ENCODE measurements at regions not wholly inside any gene's neighbourhood (a gene's known extent, or its start where the extent isn't known, plus 50 kb on each side); places are given as distances from the start of the nearest gene placed in this dataset.

DNA sequence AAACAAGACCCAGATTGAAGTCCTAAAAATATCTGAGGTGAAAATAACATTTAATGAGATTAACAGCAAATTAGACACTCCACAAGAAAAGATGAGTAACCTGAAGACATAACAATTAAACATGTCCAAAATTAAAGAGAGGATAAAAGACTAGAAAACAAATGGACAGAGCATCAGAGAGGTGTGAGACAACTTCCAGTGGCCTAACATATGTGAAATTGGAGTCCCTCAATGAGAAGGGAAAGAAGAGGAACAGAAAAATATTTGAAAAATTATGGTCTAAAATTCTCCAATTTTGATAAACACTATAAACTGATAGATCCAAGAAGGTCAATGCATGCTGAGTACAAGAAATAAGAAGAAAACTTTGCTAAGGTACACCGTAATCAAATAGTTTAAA, 151.9 kb downstream of the KITLG start:
- no peak for DNase-seq
- Histone ChIP-seq H3K9me3 (no peaks in the 10 kb centered on the region), H3K36me3 (no peaks in the 10 kb centered on the region), H3K4me1 (peaks cover 0 to 16% (median 0%) of the 10 kb centered on the region in 3 donors), H3K27me3 (no peaks in the 10 kb centered on the region), H3K27ac (no peak overlapping the region), H3K4me3 (no peak overlapping the region)
- intact Hi-C loops (cut with DNase I), result no loop called here
- TF ChIP-seq POLR2A (IDR thresholded peaks at IDR 0.05), result no peak
- TF ChIP-seq, protein P1, sequence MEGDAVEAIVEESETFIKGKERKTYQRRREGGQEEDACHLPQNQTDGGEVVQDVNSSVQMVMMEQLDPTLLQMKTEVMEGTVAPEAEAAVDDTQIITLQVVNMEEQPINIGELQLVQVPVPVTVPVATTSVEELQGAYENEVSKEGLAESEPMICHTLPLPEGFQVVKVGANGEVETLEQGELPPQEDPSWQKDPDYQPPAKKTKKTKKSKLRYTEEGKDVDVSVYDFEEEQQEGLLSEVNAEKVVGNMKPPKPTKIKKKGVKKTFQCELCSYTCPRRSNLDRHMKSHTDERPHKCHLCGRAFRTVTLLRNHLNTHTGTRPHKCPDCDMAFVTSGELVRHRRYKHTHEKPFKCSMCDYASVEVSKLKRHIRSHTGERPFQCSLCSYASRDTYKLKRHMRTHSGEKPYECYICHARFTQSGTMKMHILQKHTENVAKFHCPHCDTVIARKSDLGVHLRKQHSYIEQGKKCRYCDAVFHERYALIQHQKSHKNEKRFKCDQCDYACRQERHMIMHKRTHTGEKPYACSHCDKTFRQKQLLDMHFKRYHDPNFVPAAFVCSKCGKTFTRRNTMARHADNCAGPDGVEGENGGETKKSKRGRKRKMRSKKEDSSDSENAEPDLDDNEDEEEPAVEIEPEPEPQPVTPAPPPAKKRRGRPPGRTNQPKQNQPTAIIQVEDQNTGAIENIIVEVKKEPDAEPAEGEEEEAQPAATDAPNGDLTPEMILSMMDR (IDR thresholded peaks at IDR 0.05), result no peak
- WGBS, 2 donors, result 92 to 100% methylated on average over 1 of the region's 1 CpG

DNA sequence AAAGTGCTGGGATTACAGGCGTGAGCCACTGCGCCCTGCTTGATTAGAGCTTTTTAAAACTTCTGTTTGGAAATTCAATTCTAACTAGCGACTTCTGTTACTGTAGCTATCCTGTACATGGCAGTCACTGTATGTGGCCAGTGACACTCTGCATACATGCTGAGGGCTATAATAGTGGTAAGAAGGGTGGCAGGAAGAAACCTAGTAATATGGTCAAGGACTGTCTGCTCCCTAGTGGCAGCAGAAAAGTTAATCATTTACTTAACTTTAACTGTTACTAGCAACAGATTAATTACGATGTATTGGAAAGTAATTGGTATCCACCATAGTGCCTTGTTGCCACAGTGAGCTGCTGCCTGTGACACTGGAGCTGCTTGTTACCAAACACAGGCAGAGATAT, 149.0 kb downstream of the KITLG start:
- peaks cover 0 to 22% (median 0%) of the 10 kb centered on the region in 3 donors for H3K4me1 ChIP-seq
- H3K9me3 ChIP-seq, result no peaks in the 10 kb centered on the region
- no peak for TF ChIP-seq POLR2A (IDR thresholded peaks at IDR 0.05)
- TF ChIP-seq, protein P1 (IDR thresholded peaks at IDR 0.05), result no peak
- no peak overlapping the region for H3K27ac ChIP-seq
- intact Hi-C loops (cut with DNase I), result no loop called here
- 88 to 97% methylated on average over 1 to 4 of the region's 4 CpGs for WGBS, 2 donors
- no peak overlapping the region for H3K4me3 ChIP-seq
- no peaks in the 10 kb centered on the region for H3K27me3 ChIP-seq
- H3K36me3 ChIP-seq, result no peaks in the 10 kb centered on the region
- no peak for DNase-seq

DNA sequence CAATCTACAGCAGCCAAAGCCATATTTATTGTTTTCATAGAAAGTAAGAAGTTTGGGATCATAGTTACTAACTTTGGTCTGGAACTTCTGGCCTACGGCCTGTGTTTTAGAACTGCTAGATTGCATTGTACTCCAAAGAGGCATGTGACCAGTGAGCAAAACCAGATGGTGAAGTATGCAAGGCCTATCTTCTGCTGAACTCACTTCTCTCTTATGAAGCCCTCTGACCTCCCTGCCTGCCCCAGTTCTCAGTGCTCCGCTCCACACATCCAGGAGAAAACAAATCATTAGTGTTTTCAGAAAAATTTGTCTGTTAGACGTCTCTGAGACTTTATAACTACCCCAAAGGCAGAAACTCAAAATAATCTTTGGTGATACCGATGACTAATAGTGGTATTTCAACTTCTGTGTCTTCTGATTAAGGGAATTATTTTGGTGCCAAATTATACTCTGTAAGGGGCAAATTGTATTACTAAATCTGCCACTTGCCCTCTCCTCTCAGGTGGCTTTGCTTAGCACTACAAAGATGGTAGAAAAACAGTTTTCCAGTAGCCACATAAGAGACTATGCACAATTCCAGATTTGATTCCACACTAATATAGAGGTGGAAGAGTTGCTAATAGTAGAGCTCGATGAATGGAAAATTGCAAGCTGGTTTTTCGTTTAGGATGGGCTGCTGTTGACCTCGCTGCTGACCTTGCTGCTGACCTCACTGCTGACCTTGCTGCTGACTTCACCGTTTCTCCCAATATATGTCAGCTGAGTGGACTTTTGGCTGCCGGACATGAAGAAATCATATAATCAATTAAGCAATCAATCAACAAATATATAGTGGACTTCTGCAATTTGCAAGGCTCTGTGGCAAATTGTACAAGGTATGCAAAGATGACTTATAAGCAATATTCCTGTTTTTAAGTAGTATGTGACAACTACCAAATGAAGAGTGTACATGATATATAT, 147.5 kb downstream of the KITLG start:
- H3K27me3 ChIP-seq, result no peaks in the 10 kb centered on the region
- peak overlapping the region in 3 of 4 donors; percentile 5 to 40 (median 38) for H3K27ac ChIP-seq
- H3K4me3 ChIP-seq, result no peak overlapping the region
- TF ChIP-seq, protein P1 (IDR thresholded peaks at IDR 0.05), result no peak
- no peak for TF ChIP-seq POLR2A (IDR thresholded peaks at IDR 0.05)
- no peaks in the 10 kb centered on the region for H3K36me3 ChIP-seq
- WGBS, 2 donors, result 63 to 65% methylated on average over 9 of the region's 9 CpGs
- intact Hi-C loops (cut with DNase I), result no loop called here
- DNase-seq, result no peak
- peaks cover 0 to 22% (median 0%) of the 10 kb centered on the region in 3 donors for H3K4me1 ChIP-seq
- no peaks in the 10 kb centered on the region for H3K9me3 ChIP-seq

DNA sequence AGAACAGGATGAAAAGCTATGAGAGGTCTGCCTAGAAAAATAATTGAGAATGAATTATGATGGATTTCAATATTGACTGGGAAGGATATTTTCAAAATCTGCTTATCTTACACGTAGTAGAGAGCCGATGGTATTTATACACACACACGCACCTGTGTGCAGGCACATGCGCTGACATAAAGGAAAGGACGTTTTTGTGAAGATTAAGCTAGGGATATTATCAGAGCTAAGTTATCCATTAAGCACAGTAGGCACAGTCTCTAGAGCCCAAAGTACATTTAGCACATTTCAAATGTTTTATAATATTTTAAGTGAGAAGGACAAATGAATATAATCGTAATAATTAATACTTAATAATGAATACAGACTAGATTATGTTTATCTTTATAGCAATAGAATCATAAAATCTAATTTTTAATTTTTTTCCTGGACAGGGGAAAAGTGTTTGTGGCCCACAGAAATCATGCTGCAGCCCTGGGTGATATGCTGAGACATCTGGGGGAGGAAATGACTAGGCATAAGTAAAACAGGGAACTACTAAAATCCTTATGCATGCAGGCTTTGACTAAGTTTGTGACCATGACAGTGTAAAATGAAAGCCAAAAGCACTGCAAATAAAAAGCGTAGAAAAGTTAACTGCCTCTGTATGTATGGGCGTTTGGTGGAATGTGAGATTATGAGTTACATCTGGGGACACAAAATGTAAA, 146.1 kb downstream of the KITLG start:
- intact Hi-C loops (cut with DNase I), result no loop called here
- no peak overlapping the region for H3K27ac ChIP-seq
- peaks cover 0 to 22% (median 0%) of the 10 kb centered on the region in 3 donors for H3K4me1 ChIP-seq
- no peak for DNase-seq
- WGBS, 2 donors, result 75 to 78% methylated on average over 8 of the region's 8 CpGs
- H3K9me3 ChIP-seq, result no peaks in the 10 kb centered on the region
- H3K27me3 ChIP-seq, result no peaks in the 10 kb centered on the region
- no peaks in the 10 kb centered on the region for H3K36me3 ChIP-seq
- H3K4me3 ChIP-seq, result no peak overlapping the region
- no peak for TF ChIP-seq POLR2A (IDR thresholded peaks at IDR 0.05)
- TF ChIP-seq, protein P1 (IDR thresholded peaks at IDR 0.05), result no peak
